Astrocyte of the hippocampus (primary cell): ENCODE measurements at regions not wholly inside any gene's neighbourhood (a gene's known extent, or its start where the extent isn't known, plus 50 kb on each side); places are given as distances from the start of the nearest gene placed in this dataset.

Experiments used
- DNase-seq: peaks from one replicate; pipeline ENCODE4 v3.0.0; 2011; ENCODE audit warnings: low read depth, low spot score

DNA sequence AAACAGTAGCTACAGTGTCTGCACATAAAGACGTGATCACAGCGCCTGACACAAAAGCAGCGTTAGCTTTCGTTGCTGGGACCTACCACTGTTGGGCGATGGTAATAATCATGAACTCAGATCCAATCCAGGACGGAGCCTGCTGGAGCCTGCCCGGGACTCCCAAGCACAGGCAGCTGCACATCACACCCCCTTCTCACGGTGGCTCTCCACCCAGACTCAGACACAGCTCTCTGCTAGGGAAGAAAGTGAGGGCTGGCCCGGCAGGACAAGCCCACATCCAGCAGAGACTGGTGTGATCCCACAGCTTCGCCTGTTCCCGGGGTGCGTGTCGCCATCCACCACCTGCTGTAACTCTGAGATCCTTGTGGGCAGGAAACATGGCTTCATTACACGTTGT, 49.9 kb upstream of the FOXN3 start:
- DNase-seq = no peak
